Limb (tissue), 2 donors: ENCODE measurements at regions not wholly inside any gene's neighbourhood (a gene's known extent, or its start where the extent isn't known, plus 50 kb on each side); places are given as distances from the start of the nearest gene placed in this dataset.

Experiments
- DNase-seq, 2 donors: peaks; one replicate each; pipeline ENCODE4 v3.0.0-alpha.2; 2016; ENCODE audit errors: extremely low spot score in 2 of 2

- DNase-seq, result peak in 1 of 2 donors; percentile 49
These were observed 171.7 kb downstream of the ATPSCKMT start for GRCh38 chr5:10077791-10078545.

DNA sequence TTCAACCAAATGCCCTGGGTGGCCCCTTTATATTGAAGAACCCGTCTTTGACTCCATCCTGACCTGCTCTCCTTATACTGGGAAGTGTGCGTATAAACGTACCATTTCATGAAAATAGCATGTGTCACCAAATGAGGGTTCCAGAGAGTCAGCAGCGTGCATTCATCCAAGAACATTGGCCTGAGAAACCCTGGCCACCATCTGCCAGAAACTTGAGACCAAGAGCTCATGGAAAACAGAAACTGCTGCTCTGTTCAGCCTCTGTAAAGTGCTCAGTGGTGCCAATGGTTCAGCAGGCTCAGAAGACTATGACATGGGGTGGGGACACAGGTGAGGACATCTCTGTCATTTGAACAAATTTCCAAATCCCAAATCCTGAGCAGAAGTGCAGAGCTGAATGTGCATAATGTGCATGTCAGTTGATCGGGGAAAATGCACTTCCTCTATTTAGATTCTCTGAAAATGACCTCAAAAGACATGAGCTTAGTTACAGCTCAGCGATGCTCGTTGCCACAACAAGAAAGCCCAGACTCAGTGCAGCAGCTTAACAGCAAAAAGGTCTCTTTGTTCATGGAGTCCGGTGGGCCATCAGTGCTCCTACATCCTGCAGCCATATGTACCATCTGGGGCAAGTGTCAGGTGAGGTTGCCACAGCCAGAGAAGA lies 176.1 kb downstream of the ATPSCKMT start:
- DNase-seq, result no peak

DNA sequence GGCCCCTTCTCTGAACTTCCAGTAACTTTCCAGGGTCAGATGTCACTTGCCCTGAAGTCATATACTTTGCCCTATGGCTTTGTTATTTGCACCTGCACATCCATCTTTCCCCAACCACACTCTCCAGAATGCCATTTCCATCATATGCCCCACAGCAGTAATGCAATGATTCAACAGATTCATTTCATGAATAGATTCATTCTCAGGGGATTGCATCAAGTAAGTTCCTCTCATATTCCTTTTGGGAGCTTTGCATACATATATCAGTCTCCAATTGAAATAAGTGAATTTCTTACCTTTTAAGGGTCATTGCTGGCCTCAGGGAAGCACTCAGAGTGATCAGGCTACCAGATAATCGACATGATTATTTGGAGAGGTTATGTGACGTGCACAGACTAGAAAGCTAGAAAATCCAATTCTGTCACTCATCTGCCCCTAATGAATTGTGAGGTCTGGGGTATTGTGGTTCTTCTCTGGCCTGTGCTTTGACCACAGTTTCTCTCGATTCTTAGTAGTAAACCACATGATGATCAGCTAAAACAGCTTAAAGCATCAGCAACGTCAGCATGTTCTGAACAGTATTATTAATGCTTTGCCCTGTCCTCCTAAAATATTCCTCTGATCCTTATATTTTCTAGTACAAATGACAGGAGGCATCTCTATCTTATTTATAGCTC lies 179.9 kb downstream of the ATPSCKMT start:
- DNase-seq, result no peak

DNA sequence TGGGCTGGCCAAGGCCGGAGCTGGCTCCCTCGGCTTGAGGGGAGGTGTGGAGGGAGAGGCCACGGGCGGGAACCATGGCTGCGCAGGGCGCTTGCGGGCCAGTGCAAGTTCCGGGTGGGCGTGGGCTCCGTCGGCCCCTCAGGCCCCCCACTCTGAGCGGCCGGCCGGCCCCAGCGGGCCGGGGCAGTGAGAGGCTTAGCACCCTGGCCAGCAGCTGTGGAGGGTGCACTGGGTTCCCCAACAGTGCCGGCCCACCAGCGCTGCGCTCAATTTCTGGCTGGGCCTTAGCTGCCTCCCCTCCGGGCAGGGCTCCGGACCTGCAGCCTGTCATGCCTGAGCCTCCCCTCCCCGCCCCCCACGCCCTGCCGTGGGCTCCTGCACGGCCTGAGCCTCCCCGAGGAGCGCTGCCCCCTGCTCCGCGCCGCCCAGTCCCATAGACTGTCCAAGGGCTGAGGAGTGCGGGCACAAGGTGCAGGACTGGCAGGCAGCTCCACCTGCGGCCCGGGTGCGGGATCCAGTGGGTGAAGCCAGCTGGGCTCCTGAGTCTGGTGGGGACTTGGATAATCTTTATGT lies 184.2 kb downstream of the ATPSCKMT start:
- DNase-seq, result no peak

GRCh38 chr5:10064546-10065195 lies 185.0 kb downstream of the ATPSCKMT start:
- DNase-seq, result no peak

GRCh38 chr5:10063997-10064396 lies 185.7 kb downstream of the ATPSCKMT start:
- no peak for DNase-seq

- DNase-seq, result no peak
These were observed 189.7 kb downstream of the ATPSCKMT start for GRCh38 chr5:10059980-10060379.

DNA sequence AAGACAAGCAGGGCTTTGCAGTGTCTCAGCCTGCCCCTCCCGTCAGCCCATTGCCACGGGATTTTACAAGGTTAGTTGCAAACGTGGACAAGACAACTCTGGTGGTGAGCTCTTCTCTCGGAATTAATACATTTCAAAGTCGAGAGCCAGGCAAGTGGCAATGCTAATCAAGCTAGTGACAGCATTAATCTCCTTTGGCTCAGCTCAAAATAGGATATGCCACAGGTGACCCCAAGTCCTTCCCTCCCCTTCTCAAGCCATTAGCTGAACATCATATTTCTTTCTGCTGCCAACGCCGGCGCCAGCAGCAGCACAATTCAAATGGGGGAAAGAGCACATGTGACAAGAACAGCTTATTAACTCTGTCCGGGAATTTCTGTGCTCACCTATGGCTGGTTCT lies 190.1 kb downstream of the ATPSCKMT start:
- DNase-seq, result no peak

GRCh38 chr5:10057356-10057755 lies 192.3 kb downstream of the ATPSCKMT start:
- no peak for DNase-seq

DNA sequence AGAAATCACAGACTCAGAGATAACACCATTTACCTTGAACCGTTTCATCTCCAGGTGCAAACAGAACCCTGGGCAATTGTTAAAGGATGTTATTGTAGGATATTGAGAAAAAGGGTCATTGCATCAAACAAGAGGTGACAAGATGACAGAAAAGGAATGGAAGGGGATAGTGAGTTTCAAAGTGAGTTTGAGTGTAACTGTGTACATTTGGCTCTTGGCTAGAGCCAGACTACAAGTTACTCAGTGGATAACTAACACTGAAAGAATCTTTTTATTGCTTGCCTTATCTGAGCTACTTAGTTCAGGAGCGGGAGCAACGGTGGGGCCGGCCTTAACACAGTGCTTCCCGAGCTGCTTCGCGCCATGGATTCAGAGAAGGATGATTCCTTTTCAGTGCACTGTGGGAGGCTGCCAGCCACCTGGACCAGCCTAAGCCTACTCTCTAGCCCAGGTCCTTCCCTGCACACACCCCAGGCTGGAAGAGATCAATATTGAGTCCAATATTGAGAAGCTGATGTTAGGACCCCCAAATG lies 193.4 kb downstream of the ATPSCKMT start:
- DNase-seq, result no peak

GRCh38 chr5:10049858-10050455 lies 199.7 kb downstream of the ATPSCKMT start:
- no peak for DNase-seq

GRCh38 chr5:10046676-10047075 lies 203.0 kb downstream of the ATPSCKMT start:
- no peak for DNase-seq

DNA sequence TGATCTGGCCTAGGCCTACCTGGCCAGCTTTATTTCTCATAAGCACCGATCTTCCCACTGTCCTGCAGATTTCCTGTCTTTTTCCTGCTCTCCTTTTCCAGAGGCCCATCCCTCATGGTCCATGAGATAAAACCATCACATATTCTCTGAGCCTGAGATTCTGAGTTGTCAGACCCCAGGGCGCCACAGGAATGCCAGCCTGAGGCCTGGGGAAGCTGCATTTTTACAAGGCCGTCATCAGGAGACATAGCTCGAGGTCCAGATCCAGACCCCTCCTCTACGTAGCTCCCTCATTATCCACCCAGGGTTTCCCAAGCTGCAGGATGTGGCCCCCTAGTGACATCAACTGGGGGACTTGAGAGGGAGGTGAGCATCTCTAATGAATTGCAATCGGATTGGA lies 204.3 kb downstream of the ATPSCKMT start:
- no peak for DNase-seq

DNA sequence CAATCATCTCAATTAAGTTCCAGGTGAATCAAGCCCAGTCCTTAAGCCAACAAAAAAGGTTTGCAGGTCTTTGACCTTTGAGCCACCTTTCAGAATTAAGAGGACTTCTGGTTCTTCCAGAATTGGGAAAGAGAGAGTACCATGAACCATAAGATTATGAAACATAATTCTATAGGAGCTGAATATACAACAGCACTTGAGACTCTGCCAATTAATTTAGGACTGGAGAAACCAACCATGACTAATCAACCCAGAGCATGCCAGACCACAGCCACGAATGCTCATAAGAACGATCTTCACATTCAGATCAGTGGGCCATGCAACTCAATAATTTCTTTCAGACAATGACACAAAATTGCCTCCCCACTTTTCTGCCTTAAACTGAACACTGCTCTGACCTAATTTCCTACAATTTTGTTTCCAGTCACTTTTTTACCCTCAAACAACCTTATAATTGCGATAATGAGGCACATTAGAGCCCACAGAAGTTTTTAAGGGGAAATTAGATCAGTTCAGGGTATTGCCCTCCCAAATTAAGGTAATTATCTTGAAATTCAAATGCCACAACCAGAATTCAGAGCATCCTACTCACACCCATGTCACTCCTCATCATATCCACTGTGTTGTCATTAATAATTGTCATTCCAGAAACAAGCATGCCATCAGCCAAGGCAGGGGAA lies 213.4 kb downstream of the ATPSCKMT start:
- DNase-seq, result no peak

- DNase-seq, result peak; percentile 33 to 38
These were observed 215.7 kb downstream of the ATPSCKMT start for GRCh38 chr5:10034001-10034400.

DNA sequence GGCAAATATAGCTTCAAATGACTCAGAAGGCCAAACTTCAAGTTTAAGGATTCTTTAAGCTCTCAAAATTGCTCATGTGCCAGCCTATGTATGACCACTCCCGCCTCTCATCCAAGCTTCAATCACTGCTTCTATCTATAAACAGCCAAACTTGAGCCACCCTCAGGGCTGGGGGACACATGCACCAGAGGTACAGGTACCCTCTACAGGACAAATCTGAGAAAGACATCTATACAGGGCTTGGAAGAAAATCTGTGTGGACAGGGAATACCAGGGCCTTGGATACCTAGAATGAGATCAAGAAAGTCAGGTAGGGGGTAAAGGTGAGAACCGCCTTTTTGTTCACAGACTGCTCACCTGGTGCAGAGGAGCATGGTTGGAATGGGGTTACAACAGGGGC lies 217.9 kb downstream of the ATPSCKMT start:
- DNase-seq, result no peak

DNA sequence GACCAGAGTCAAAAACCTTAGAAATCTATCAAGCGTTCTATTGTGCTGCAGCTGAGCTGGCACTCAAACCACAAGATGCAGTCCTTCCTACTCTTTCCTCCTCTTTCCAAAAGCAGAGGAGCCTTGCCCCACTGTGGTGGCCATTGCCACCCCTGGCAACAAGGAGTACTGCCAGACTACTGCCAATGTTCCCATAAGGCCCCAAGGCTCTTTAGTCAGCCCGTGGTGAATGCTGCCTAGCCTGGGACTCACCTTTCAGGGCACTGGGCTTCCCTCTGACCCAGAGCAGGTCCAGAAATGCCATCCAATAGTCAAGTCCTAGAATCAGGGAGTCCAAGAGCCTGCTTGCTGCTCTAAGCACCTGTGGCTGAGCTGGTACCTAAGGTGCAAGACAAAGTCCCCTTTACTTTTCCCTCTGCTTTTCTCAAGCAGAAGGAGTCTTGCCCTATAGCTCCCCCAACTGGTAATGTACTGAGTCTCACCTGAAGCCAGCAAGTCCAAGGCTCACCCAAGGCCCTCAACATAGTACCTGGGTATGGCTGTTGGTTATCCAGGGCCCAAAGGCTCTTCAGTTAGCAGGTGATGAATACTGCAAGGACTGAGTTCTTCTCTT lies 219.4 kb downstream of the ATPSCKMT start:
- DNase-seq, result no peak

- no peak for DNase-seq
These were observed 226.2 kb downstream of the ATPSCKMT start for GRCh38 chr5:10023494-10023893.

GRCh38 chr5:10021248-10021647 lies 228.4 kb downstream of the ATPSCKMT start:
- no peak for DNase-seq

DNA sequence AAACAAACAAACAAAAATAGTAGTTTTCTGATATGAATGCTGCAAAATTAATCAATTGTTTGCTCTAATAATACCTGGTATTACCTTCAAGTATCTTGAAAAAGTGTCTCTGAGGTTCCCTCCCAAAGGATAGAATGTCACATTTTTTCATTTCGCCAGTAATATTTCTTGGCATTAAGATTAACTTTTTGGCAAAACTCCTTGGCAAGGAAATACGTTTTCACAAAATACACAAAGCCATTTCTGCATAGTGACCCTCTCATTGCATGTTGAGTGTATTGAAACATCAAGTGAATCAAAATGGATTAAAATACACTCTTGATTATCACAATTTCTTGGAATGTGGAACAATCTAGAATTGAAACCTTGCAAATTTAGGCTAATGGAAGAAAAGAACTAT lies 230.5 kb downstream of the ATPSCKMT start:
- DNase-seq, result no peak
